LNCAP (cell line): ENCODE measurements at regions not wholly inside any gene's neighbourhood (a gene's known extent, or its start where the extent isn't known, plus 50 kb on each side); places are given as distances from the start of the nearest gene placed in this dataset.

Experiments
- TF ChIP-seq, protein P1 (sequence below): fragments of 450-650 bp; IDR thresholded peaks from 2 replicates; pipeline ENCODE4 v1.5.1; 2017; ENCODE audit warnings: mild to moderate bottlenecking

DNA sequence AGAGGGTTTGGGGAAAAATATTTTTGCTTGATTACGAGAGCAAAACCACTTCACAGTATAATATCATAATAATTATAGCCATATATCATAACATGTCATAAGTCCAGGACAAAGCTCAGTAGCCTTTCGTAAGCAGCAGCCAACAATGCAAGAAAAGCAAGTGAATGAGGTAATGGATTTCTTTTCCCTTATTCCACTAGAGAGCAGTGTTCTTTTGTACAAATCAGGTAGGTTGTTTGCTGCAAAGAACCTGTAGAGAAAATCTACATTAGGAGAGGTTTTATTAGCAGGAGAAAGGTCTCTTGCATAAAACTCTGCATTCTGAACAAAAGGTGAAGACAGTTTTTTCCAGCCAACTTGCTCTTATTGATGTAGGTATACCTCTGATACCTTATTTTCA lies 1033.4 kb downstream of the TLE4 start:
- TF ChIP-seq, protein P1, sequence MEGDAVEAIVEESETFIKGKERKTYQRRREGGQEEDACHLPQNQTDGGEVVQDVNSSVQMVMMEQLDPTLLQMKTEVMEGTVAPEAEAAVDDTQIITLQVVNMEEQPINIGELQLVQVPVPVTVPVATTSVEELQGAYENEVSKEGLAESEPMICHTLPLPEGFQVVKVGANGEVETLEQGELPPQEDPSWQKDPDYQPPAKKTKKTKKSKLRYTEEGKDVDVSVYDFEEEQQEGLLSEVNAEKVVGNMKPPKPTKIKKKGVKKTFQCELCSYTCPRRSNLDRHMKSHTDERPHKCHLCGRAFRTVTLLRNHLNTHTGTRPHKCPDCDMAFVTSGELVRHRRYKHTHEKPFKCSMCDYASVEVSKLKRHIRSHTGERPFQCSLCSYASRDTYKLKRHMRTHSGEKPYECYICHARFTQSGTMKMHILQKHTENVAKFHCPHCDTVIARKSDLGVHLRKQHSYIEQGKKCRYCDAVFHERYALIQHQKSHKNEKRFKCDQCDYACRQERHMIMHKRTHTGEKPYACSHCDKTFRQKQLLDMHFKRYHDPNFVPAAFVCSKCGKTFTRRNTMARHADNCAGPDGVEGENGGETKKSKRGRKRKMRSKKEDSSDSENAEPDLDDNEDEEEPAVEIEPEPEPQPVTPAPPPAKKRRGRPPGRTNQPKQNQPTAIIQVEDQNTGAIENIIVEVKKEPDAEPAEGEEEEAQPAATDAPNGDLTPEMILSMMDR: peak; percentile 63

DNA sequence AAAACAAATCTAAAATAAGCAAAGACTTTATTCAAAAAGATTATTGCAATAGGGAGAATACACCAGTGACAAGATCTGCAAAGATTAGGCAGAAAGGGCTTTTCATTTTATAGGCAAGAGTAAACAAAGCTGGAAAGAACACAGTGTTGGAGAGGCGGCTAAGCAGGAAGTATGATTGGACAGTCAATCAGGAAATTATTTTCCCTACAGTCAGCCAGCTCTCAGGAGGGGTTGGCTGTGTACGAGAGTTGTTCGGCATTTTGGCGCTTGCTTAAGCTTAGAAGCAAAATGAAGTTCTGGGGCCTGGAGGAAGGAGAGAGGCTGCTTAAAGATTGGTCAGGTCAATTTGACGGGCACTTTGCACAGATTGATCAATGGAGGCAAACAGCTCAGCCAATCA lies 1030.5 kb downstream of the TLE4 start:
- TF ChIP-seq, protein P1: no peak

DNA sequence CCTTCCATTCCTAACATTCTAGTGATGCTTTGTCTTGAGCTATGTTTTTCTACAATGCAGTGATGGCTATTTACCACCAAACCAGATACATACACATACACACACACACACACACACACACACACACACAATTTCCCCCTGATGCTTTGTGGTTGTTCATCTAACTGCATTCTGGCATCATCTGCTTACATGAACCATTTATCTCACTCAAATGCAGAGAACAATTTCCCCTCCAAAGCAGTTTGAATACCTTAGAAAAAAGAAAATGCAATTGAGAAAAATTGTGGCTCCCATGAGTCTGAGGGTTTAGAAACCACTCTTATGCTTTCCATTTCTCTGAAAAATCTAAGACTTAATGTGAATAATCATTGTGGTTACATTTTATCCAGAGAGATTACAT lies 1024.8 kb downstream of the TLE4 start:
- TF ChIP-seq, protein P1: no peak

DNA sequence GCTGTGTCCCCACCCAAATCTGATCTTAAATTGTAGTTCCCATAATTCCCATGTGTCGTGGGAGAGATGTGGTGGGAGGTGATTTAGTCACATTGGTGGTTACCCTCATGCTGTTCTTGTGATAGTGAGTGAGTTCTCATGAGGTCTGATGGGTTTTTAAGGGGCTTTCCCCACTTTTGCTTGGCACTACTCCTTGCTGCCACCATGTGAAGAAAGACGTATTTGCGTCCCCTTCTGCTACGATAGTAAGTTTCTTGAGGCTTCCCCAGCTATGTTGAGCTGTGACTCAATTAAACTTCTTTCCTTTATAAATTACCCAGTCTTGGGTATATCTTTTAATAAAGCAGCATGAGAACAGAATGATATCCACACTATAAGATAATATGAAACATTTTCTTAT lies 1023.4 kb downstream of the TLE4 start:
- TF ChIP-seq, protein P1: no peak

DNA sequence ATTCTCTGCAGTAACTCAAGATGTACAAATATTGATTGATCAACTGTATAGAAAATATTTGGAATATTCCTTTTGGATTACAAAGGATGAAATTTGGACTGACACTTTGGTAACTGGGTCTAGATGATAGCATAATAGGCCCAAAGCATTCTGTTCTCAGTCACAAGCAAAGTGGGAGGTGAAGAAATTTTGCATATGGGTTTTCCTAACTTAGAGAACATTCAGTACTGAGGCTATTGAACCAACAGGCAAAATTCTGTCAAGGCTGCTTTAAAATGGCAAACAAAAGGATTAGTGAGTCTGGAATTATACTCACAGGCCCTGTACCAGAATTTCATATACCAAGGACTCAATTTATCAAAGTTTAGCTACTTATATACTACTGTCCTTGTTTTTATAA lies 1020.6 kb downstream of the TLE4 start:
- TF ChIP-seq, protein P1: no peak

DNA sequence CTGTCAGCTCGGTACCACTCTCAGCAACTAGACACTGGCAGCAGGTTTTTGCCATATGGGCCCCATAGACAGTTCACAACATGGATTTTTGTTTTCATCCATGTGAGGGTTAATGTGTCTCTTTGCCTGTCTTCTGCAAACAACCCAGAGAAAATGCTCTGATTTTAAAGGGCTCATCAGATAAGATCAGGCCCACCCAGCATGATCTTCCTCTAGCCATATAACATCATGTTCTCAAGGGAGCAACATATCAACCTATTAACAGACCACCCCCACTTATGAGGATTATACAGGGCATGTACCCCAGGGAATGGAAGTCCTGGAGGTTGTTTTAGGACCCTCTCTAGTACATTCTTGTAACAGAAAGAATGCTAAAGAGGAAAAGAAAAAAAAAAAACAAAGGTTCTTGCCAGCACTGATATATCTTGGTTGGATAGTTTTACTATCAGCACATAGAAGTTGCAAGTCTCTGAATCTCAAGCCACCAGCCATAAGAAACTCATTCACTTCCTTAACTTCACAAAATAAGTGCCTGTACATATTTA lies 1015.1 kb downstream of the TLE4 start:
- TF ChIP-seq, protein P1: no peak

DNA sequence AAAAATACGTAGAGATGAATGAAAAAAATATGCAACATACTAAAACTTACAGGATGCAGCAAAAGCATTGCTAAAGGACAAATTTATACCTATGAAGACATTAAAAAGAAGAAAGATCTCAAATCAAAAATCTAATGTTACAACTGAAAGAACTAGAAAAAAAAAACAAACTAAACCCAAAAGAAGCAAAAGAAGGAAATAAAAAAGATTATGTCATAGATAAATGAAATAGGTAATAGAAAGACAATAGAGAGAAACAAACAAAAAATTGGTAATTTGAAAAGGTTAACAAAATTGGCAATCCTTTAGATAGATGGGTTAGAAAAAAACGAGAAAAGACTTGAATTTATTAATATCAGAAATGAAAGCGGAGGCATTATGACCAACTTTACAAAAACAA lies 1000.2 kb downstream of the TLE4 start:
- TF ChIP-seq, protein P1: no peak

DNA sequence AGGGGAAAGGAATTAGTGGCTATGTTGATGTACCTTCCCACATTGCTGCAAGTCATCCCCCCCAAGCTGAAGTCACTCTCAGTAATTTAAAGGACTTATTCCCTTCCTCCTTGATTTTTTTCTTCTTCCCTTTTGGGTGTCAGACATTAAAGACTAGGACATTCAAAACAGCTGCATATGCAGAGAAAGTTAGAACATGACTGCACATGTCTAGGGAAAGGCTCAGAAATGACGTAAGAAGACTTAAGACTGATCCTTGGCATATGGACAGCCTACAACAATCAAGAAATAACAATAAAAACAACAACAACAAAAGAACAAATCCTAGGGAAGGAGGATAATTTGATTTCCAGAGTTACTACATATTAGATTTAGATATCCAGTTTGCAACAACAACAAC lies 997.5 kb downstream of the TLE4 start:
- TF ChIP-seq, protein P1: no peak
